NCI-H460 (cell line): ENCODE measurements at regions not wholly inside any gene's neighbourhood (a gene's known extent, or its start where the extent isn't known, plus 50 kb on each side); places are given as distances from the start of the nearest gene placed in this dataset.
A peak's percentile ranks its signal among the peaks of the same experiment; 100 is the strongest.

Source experiments
- DNase-seq: peaks from one replicate; pipeline ENCODE4 v3.0.0-alpha.2; 2016; ENCODE audit warnings: low read depth; ENCODE audit errors: extremely low read depth

DNA sequence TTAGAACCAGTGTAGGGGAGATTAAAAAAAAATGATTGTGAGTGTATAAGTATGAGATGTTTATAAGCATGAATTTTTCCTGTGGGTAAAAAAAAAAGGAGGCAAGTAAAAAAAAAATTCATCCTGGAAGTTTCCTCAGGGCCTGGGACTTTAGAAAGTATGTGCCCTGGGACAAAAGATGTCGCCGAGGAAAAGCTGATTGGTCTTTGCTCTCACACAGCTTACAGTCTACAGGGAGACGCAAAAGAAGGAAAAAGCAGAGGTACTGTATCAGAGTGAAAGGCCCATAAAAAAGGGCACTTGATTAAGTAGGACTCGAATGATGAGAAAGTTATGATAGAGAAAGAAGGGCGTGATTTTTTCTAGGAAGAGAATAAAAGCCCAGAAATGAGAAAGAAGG is 501.4 kb upstream of the MEF2C start:
- DNase-seq = no peak

DNA sequence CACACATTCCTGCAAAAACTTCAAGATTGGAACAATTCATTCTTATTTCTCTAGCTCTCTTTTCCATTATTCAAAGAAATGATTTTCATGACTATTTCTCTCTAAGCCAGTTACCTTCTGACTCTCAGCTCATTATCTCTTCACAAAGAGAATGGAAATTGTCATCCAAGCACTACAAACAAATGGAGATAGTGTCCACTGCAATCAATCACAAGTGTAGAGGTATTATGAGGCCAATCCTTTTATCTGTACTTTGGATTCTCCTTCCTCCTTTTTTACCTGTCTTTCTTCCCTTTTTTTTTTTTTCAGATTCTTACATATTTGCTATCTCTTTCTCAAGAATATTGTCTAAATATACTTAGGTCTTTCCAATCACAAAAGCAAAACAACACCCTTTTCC is 497.7 kb upstream of the MEF2C start:
- DNase-seq = no peak

DNA sequence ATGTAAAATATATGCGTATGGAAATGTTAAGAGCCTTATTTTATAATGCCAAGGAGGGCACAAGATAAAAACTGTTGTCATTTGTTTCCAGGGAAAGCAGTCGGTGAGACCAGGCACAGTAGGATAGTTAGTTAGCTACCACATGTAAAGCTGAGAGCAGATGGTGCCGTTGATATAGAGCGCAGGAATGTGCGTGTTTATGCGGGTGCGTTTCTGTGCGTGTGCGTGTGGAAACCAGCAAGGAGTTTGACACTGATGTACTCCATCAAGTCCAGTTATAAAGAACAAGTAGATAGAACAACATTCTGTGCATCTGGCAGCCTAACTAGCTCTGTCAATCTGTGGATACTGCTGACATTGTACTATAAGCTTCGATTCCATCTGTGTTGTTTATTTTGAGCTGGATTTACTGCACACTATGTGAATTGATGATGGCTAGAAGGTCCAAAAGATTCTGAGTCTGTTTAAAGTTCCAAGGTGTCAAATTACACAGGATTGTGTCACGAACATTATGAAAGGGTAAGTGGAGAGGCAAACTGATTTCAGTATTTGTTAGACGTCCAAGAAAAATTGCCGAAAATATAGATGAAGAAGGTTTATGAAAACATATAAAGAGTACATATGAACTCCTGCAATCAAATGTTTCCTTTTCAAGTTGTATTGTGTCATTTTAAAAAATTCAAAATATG is 494.9 kb upstream of the MEF2C start:
- DNase-seq = no peak

DNA sequence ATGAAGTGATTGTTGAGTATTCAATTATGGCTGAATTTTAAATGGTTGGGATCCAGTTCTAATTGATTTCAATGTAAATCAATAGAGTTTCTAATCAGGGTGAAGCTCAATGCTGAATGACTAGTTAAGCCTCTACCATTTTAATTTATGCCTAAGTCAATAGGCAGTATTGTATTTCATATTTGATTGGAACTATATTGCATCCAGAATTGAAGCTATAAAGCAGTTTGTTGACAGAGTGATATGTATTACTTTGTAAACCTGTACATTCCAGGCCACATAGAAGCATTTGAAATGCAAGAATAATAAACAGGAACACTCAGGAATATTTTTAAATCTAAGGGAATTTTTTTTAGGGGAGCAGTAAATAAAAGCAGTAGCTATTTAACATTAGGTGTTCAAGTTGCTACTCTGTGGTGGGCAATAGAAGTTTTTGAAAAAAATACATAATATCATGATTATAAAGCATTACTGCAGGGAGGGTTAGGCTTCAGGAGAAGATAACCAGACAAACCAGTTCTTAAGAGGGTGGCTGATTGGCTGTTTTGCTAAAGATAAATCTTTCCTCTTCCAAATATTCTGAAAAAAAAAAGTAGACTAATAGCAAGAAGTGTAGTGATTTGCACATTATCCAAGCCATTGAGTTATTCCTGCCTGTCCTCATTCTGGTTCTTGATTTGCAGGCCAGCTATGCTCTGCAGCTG is 492.0 kb upstream of the MEF2C start:
- DNase-seq = no peak

DNA sequence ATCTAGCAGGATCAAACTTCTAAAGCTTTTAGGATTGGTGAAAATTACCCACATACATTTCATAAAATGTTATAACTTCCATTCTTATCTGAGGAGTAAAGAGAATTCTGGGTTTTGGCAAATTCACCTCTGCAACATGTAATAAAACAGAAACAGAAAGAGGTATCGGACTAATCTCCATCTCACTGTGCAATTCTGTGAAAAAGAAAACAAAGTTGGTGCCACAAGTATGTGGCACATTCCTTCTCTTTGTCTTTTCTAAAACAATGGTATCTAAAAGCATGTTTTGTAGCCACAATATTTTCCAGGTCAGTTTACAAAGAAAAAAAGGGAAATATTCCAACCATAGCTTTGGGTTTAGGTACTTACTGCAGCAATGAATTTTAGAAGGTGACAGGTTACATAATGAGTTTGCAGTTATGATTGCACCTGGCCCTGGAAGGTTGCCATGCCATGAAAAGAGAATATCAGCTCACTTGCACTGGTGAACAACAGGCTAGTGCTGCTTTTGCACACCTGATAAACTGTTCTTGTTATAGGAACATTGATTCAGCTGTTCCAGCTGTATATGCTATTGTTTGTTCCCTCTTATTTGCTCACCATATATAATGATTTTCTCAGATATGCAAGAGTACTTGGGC is 491.3 kb upstream of the MEF2C start:
- DNase-seq = no peak

DNA sequence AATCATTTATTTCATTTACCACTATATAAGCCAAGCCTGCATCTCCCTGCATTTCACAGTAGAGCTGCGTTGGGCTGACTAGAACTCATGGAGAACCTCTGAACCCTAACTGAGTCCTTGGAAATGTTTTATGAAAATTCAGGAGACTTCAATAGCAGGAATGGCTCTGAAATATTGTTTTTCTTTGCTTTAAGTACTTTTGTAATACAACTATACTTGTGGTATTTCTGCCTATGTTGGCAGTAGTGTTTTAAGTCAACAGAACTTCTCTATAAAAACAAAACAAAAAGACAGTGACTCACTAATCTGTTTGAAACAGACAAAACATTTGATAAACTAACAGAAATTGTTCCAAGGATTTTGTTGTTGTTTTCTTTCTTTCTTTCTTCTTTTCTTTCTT is 489.2 kb upstream of the MEF2C start:
- DNase-seq = no peak

DNA sequence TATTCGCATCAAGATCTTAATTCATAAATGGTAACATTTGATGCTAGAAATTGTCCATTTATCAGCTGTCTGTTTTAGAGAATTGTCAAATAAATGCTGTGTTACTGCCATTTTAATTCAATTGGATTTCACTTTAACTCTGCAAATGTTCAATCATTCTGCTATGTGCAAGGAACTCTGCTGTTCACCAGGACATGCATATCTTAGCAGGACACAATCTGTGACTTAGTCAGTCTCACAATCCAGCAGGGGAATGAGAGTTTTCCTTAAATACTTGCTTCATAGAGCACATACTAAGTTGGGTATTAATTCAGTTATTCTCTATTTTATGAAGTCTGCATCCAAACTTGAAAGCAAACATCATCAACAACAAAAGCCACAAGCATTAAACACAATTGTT is 488.7 kb upstream of the MEF2C start:
- no peak for DNase-seq

DNA sequence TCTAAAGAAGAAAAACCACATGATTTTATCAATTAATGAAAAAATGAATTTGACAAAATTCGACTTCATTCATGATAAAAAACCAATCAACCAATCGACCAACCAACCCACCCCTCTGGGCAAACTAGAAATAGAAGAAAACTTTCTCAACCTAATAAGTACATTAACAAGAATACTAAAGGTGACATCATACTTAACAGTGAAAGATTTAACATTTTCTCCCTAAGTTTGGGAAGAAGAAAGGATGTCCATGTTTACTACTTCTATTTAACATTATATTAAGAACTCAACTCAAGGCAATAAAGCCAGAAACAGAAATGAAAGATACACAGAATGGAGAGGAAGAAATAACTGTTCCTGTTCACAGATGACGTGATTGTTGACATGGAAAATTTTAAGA is 476.1 kb upstream of the MEF2C start:
- DNase-seq = no peak

DNA sequence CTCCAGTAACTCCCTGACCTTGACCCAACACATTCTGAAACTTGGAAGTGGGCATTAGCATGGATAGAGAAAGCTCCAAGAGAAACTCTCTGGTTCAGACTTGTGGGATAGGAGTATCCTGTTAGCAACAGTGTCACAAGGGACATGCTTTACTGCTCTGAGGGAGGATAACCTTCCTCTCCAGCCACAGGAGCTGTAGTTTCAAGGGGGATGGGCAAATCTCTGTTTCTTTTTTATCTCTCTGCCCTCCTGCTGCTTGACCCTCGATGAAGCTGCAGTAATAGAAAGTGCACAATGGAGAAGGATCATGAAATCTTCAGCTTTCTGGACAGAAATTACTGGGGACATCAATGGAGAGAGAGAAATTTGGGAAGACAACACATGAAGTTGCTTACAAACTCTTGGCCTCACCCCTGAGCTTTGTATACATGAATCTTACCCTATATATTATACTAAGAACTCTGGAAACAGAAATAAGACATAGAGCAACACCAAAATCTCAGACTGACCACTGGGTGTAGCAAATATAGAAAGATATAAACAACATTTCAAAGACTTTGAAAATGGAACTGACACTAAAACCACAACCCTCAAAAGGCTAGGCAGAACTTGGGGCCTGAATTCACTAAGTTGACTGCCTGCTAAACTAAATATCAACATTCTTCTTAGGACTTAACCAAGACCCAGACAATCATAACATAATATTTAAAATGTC is 471.0 kb upstream of the MEF2C start:
- DNase-seq = no peak

DNA sequence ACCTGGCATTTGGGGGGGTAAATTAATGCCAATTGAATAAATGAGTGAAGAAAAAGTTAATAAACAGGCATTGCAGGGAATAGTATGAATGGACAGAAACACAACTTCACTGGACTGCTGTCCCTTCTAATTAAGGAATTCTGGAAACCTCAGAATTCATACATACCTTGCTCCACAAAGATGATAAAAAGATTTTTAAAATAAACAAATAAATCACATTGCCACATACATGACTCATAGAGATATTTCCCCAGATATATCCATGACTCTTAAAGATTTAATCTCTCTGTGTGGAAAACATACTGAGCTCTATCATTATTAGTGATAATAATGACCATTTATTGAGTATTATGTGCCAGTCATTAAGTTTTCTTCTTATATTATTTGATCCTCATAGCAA is 469.0 kb upstream of the MEF2C start:
- no peak for DNase-seq

DNA sequence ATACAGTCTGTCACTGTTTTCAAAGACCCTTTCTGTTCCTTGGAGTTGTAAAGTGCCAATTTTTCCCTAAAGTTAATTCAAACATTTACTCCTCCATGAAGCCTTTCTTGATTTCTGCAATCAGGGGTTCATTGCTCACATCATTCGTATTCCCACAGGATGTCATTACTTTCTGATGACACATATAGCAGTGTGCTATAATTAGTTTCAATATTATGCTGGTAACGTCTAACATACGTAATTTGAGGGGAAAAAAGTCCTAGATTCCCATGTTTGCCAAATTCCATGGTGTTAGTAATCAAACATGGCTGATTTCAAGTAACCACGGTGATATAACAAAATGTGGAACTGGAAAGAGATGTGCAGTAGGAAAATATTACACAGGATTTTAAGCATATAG is 468.2 kb upstream of the MEF2C start:
- DNase-seq = peak; percentile 5

DNA sequence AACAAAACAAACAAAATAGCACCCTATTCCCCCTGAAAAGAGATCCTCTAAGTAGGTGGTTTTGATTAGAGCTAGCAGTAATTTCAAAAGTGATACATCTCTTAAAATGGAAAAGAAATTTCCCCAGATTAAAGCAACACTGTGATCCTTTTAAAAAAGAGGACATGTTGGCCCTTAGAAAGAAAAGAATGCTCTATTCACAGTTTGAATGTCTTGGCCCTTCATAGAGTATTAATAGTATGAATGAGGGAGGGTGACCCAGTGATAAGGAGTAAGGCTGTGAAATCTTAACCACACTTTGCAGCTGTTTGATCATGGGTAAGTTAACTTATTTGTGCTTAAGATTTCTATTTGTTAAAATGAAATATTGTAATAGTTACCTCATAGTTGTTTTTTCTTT is 467.7 kb upstream of the MEF2C start:
- DNase-seq = no peak

DNA sequence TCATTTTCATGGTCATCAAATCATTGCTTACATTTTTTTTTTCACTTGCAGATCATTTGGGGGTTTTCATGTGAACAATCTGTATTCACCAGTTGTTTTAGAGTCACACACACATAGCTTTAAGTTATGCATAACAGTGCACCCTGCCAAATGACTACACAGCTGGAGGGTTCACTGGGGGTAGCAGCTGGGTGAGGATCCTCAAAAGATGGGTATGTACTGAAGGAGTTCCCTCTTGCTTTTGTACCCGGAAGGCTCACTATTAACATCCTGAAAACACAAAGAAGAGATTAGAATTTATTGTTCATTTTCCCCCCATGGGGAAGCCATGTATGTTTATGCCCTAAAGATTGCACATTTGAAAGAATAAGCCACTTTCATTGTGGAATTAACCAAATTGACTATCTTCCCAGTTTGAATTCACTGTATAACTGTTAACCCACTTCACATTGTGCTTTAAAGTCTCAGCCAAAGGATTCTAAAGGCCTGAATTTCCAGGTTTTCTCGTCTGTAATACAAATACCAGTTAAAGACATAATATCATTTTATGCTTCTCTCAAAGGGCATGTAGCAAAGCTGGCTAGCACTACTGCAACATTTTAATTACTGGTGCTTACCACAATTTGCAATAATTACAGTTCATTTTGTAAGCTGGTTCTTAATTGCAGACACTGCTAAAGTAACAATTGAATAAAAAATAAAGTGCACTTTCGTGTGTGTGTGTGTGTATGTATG is 466.4 kb upstream of the MEF2C start:
- no peak for DNase-seq

DNA sequence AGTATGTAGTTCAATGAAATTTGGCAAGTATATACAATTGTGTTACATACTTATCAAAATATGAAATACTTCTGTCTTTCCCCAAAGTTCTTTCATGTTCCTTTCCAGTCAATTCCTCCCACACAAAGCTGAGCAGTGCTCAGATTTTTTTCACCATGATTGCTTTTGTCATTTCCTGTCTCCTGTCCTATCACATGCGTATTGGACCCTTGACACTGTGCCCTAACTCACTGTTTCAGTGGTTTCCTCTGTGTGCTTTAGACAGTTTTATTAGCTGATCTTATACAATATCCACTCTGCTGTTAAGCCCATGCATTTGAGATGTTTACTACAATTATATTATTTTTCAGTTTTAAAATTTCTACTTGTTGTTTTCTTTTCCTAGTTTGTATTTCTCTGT is 463.6 kb upstream of the MEF2C start:
- DNase-seq = no peak

DNA sequence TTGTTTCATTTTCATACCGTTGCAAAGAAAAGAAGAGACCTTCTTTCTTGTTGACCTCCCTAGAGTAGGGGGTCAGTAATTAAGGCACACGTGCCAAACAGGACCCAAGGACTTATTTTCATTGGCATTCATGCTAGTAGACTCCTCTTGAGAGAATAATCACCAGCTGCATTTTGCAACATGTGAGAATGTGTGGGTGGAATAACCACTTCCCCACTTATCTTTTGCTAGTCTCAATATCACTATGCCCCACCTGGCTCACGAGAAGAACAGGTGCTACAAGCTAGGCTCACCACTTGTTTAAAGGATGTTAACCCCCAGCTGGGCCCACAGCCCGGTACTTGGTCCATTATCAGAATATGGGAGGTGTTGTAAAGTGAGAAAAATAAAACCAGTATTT is 460.7 kb upstream of the MEF2C start:
- DNase-seq = no peak

DNA sequence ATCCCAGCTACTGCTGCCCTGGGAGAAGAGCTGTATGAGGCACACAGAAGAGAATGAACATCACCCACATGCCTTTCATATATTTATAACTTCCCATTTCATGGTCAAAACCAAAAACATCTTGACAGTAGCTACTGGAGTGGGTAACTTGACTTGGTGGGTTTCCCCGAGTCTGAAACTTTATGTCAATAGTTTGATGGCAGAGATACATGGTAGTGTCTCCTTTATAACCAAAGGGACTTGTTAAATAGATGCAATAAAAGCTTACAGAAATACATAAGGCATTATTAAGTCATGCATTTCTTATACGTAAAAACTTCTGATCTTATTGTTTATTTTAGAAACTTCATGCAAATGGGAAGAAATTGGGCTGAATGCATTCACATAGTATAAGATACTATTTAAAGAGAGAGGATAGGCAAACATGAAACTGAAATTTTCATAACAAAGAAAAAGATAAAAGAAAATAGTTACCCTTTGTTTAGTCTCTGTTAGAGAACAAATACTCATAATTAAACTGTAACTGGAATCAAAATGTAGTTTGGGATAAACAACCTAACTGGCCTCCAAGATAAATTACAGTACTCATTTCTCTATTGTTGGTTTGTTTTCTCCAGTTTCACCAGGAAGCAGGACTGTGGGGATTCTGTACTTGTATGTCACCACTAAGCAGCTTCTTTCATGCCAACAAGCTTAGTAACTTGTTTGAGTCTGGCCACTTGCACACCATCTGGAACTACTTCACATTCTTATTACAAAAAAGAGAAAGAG is 459.3 kb upstream of the MEF2C start:
- DNase-seq = no peak

DNA sequence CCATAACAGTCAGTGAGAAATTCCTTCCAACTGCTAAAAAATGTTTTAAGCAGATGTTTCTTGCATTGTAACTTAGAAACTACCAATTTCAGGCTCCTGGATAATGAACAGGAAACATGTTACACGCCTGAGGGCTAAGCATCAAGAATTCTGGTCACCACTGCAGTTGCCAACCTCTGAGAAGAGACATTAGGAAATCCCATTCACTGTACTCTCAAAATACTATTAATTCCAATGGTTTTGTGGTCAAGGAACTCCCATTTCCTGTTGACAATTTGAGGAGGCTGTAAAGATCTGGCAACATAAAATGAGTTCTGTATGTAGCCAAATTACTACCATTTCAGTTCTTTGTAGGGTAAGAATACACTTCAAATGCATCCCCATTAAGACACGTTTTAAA is 456.0 kb upstream of the MEF2C start:
- no peak for DNase-seq

DNA sequence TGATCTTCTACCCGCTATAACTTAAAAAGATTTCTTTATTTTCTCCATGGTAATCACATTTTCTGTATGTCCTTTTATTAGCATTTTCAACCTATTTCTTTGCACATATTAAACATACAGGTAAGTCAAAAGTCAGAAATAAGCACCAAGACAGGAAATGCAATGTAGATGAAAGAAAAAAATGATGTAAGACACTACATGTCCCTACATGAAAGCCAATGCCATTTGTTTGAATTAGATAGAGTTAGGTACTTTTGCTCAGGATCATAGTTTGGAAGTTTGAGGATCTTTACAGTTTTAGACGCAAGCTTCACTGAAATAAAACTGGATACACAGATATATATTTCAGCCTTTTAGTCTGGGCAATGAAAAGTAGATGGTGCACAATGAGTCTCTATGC is 453.1 kb upstream of the MEF2C start:
- DNase-seq = no peak

DNA sequence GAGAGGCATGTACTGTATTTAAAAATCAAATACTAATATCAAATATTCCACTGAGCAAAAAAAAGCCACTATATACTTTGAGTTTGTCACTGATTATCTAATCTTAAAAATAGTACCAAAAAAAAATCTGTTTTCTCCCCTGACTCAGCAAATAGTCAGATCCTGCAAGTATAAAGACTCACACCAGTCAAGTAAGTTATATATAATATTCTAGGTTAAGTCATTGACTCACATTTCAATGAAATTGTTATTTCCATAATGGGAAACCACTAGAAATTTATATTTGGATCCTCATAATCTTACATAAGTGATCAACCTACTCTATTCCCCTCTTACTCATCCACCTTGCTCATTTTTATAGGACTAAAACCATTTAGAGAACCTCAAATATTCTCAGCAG is 447.2 kb upstream of the MEF2C start:
- DNase-seq = no peak

DNA sequence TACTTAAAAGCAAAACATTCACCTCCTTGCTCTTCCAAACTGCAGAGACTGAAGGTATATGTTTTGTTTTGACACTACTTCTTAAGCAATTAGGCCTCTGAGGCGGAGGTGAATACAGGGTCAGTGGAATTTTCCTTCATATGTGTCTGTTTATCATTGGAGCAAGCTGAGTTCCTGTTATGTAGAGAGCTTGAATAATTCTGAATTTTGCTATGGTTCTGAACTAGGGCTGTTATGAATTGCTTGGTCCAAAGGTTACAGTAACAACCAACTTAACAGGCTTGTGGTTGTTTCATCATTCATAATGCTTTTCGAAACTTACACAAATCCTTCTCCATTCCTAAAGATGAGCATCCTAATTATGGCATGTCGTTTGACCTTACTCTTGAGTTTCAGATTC is 444.6 kb upstream of the MEF2C start:
- no peak for DNase-seq
